Jurkat, Clone E6-1 (cell line): ENCODE measurements at regions not wholly inside any gene's neighbourhood (a gene's known extent, or its start where the extent isn't known, plus 50 kb on each side); places are given as distances from the start of the nearest gene placed in this dataset.

Experiments
- DNase-seq: peaks from one replicate; pipeline ENCODE4 v3.0.0-alpha.2; 2011; ENCODE audit warnings: low read depth, low spot score
- H3K4me3 ChIP-seq: 2 replicates; pipeline ENCODE4 v1.5.1; 2011; ENCODE audit warnings: mild to moderate bottlenecking, low read length, control low read depth, moderate library complexity

- no peak overlapping the region for H3K4me3 ChIP-seq
- no peak for DNase-seq
These were observed 1021.9 kb upstream of the CDH2 start for GRCh38 chr18:29198834-29199233.

GRCh38 chr18:29196307-29196706 lies 1019.4 kb upstream of the CDH2 start:
- no peak overlapping the region for H3K4me3 ChIP-seq
- DNase-seq: no peak

- no peak overlapping the region for H3K4me3 ChIP-seq
- peak; percentile 0 for DNase-seq
These were observed 1014.3 kb upstream of the CDH2 start for GRCh38 chr18:29191263-29191662.

DNA sequence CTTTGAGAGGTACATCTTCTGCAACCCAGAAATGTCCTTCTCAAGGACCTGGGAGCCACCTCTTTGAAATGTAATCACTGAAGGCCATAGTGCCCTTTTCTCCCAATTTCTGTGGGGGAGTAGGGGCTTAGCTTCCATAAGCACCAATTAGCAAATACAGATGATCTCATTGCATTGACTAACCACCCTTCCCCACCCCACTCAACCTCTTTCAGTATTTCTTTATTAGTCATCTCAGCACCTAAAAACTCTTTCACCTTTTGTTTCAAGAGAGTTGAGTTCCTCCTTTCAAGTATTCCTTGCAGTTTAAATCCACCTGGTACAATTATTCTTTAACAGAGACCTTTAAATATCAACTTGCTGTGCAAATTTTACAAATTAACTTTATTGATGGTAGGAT lies 1011.8 kb upstream of the CDH2 start:
- no peak for DNase-seq
- H3K4me3 ChIP-seq: no peak overlapping the region

- no peak for DNase-seq
- H3K4me3 ChIP-seq: no peak overlapping the region
These were observed 1008.9 kb upstream of the CDH2 start for GRCh38 chr18:29185801-29186200.

- no peak for DNase-seq
- no peak overlapping the region for H3K4me3 ChIP-seq
These were observed 1007.7 kb upstream of the CDH2 start for GRCh38 chr18:29184654-29185053.

DNA sequence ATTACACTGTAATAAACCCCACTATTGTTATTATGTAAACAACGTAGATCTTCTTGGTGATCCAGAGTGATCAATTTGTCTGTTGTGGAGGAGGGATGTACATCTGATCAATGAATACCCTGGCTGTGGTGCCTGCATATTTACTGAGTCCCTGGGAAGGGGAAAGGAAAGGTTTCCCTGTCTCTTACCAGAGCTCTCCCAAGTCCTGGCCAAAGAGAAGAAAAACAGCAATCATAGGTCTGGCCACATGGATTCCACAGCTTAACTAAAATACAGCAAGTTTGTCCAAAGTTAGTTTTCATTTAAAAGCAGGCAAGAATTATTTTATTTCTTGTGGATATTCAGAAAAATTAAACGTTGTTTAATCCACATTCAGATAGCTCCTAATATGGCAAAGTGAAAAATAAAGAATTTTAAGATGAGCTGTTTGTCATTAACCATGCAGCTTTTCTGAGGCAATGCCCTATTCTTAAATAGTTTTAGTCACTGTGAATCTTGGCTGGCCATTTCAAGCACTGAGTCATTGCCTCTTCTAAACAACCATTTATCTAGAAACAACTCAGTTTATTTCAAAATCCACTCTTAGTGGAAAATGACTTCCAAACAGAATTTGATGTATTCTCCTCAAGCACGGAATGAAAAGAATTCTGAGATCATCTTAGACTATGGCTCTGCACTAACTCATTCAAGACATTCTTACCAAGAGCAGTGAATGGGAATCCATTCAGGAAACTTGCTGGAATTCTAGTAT lies 1004.4 kb upstream of the CDH2 start:
- H3K4me3 ChIP-seq: no peak overlapping the region
- DNase-seq: no peak

DNA sequence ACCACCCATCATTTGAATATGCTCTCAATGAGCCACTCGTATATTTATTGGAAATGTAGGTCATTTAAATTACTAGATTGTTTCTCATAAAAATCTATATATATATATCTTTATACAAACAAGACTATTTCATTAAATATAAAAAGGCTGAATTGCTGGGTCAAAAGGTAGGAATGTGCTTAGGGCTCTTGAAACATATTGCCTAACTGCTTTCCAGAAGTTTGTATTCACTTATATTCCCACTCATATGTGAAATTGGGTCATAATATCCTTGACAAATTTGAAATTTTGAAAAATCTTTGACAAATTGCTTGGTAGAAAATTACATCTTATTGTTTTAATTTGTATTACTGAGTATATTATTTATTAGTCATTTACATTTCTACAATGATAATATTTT lies 999.8 kb upstream of the CDH2 start:
- DNase-seq: no peak
- H3K4me3 ChIP-seq: no peak overlapping the region

GRCh38 chr18:29174891-29175290 lies 998.0 kb upstream of the CDH2 start:
- no peak for DNase-seq
- no peak overlapping the region for H3K4me3 ChIP-seq

GRCh38 chr18:29172756-29173067 lies 995.8 kb upstream of the CDH2 start:
- H3K4me3 ChIP-seq: no peak overlapping the region
- DNase-seq: no peak

- H3K4me3 ChIP-seq: no peak overlapping the region
- DNase-seq: no peak
These were observed 995.2 kb upstream of the CDH2 start for GRCh38 chr18:29171892-29172755.

- no peak for DNase-seq
- no peak overlapping the region for H3K4me3 ChIP-seq
These were observed 992.7 kb upstream of the CDH2 start for GRCh38 chr18:29169599-29169998.

- no peak overlapping the region for H3K4me3 ChIP-seq
- DNase-seq: no peak
These were observed 988.2 kb upstream of the CDH2 start for GRCh38 chr18:29164993-29165599.

- H3K4me3 ChIP-seq: no peak overlapping the region
- DNase-seq: no peak
These were observed 987.2 kb upstream of the CDH2 start for GRCh38 chr18:29164020-29164706.

DNA sequence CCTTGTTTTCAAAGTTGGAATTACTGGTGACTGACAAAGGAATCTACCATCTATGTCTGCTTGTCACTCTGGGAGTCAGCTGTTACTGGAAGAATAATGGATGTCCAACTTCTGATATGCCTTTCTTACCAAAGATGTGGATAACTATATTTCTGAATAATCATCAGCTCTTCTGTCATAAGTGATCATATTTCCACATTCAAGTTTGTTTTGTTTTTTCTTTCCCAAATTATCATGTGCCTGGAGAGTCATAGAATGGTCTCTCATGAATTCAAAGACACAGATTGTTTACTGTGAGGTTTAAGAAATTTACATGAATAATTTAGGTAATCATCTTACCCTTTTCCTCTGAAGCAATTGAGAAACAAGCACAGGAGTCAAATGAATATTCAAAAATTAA lies 986.7 kb upstream of the CDH2 start:
- H3K4me3 ChIP-seq: no peak overlapping the region
- no peak for DNase-seq

DNA sequence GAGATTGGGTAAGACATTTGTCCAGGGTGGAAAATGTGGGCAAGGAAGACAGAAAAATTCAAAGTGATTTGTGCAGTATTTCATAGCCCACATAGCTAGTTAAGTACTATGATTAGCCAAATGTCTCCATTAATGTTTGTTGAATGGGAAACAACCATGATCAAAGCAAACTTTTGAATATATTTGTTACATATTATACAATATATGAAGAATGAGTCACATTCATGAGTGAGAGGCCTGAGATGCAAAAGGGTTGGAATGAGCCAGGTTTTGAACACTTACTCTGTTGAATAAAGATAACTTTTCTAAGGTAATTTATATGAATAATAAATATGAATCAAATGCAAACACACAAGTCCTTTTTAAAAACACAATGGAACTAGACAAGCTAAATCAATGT lies 984.5 kb upstream of the CDH2 start:
- no peak overlapping the region for H3K4me3 ChIP-seq
- no peak for DNase-seq

DNA sequence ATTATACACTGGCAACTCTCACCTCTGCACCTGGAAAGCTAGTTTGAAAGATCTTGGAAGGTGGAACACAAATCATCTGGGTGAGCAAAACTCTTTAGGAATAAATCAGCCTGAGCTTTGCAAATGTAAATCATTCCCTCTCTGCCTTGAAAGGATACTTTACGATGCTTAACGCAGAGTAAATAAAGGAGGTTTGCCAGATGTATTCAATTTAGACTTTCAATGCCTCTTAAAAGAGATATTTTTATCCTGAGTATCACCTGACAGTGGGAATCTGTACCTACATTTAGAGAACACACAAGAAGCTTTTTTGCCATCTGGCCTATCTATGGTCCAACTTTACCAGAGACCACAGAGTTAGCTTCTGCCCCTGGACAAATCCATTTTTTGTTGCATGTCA lies 983.2 kb upstream of the CDH2 start:
- no peak for DNase-seq
- H3K4me3 ChIP-seq: no peak overlapping the region

- DNase-seq: no peak
- H3K4me3 ChIP-seq: no peak overlapping the region
These were observed 981.0 kb upstream of the CDH2 start for GRCh38 chr18:29157905-29158304.

DNA sequence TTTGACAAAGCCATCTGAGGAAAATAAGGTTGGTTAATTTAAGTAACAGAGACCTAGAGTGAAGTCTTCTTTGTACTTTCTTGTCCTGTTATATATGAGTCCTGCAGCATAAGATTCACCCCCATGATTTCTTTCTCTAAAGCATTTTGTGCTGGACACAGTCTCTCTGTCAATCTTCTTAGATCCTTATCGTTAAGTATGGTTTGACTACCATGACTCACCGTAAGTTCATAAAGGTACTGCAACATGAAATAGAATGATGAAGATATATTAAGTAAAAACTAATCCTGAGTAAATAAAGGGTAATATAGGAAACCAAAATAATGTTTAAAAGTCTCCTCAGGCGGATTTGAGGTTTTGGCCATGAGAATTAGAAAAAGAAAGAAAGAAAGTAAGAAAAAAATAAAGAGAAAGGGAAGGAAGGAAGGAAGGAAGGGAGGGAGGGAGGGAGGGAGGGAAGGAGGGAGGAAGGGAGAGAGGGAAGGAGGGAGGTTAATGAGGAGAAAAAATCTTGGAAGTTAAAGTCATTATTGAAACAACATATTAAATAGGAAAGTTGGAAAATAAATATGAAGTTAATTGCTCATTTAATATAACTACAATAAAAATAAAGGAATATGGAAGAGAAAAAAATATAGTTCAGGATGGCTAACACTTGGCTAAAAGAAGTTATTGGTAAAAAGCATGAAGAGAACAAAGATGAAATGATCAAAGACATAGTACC lies 980.3 kb upstream of the CDH2 start:
- no peak for DNase-seq
- no peak overlapping the region for H3K4me3 ChIP-seq
